ENCODE measurements at regions not wholly inside any gene's neighbourhood (a gene's known extent, or its start where the extent isn't known, plus 50 kb on each side); places are given as distances from the start of the nearest gene placed in this dataset.

DNA sequence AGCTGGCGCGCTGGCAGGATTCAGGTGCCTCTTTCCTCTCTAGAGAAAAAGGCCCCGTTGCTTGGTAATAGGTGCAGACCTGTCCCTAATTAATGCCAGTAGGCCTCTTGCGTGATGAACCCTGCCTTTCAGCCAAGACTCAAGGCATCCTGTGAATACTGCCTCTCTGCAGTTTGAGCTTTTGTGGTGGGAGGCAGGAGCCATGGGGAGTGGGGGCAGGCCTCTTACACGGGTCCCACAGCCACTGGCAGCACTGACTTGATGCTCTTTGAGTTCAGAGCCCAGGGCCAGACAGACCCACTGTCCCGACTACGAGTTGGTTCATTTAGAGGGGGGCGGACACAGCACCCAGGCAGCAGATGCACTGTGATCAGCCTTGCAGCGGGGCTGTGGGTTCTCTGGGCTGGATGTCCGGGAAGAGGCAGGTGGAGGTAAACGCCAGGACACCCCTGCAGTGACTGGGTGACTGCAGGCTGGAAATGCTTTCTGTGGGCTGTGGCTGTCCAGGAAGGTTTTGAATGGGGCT lies 237.0 kb downstream of the SEC14L1 start:
- DNase-seq (ENCODE audit: low read depth in 2 of 2): no peak

DNA sequence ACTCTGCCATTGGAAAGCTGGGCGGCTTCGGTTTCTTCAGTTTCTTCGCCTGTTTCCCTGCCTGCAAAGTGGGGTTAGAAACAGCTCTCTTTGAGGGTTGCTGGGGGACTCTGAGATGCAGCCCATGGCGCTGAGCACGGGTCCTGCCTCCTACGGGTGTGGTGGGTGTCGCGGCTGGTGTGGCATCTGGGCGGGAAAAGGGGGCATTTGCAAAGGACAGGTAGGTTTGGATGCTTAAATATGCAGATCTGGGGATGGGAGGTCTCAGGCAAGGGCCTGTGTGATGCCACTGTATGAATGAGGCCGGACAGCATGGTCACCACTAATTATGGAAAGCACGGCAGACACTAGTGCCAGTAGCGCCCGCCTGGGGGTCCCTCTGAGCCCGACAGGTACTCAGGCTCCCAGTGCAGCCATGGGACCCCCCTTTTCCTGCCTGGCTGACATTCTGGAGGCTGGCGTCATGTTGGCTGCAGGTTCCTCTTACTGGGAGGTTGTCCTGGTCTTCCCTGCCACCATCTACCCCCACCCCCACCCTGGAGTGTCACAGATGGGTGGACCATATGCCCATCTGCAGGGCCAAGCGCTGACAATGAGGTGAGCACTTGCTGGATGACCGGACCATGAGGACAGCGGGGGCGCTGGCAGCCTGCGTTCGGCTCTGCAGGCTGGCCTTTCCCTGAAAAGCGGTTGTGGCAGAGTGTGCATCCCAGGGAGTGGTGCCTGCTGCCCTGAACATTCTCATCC lies 237.7 kb downstream of the SEC14L1 start:
- DNase-seq (ENCODE audit: low read depth in 2 of 2): no peak

DNA sequence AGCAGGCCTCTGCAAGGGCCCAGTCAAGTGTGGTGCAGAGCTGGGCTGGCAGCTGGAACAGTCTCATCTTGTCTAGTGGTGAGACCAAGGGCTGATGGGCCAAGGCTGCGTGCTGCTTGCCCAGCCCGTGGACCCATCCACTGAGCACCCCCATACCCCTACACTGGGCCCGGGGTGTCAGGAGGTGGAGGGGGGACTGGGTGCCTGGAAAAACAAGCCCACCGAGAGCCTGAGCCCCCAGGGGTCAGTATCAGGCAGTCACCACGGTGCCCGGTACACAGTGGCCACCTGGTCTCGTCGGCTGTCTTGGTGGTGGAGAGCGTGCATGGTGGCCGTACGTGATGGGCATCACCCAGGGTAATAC lies 238.3 kb downstream of the SEC14L1 start:
- DNase-seq (ENCODE audit: low read depth in 2 of 2): no peak

DNA sequence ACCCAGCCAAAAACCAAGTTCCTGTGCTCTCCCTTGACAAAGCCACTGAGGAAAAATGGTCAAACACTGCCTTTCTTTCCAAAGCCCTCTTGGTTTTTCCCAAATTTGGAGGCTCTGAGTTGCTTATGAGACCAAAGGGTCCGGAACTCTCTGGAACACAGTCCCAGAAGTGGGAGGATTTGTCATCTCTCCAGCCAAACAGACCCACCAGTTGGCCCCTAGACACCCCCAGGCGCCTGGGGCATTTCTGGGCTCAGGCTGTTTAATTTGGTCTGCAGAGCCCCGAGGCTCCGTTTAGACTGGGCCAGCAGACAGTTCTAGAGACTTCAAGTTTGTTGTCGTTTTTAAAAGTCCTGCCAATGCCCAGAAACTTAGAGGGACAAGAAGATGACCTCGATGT lies 239.1 kb downstream of the SEC14L1 start:
- no peak for DNase-seq (ENCODE audit: low read depth in 2 of 2)

DNA sequence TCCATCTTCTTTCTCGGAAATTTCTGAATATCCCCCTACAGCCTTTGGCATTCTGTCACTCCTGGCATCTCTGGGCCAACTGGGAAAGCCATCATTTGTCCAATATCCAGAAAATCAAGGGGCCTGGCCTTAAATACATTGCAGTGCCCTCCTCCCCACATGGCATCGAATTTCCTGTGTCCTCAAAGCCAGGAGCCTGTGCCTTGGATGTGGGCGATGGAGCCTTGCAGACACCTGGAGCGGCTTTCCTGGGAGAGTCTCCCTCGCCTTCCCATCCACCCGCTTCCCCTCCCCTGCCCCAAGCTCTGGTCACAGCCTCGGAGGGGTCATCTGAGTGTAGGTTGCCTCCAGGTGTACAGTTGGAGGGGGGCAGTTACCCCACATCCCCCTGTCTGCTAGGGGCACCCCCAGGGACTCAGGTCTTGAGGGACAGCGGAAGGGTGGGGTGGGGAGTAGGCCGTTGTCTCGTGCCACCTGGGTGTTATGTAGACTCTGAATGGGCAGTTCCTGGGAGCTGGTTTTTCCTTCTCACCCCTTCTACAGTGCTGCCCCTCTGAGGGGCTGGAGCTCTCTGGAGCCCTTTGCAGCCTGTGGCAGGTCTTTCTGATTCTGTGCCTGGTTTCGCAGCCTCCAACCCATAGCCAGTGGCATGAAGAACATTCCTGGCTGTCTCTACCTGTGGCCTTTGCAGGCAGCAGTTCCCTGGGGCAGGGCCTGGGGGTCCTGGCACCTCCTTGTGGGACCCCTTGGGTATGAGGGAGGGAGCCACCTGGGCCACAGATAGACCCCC lies 239.8 kb downstream of the SEC14L1 start:
- DNase-seq (ENCODE audit: low read depth in 2 of 2): no peak

DNA sequence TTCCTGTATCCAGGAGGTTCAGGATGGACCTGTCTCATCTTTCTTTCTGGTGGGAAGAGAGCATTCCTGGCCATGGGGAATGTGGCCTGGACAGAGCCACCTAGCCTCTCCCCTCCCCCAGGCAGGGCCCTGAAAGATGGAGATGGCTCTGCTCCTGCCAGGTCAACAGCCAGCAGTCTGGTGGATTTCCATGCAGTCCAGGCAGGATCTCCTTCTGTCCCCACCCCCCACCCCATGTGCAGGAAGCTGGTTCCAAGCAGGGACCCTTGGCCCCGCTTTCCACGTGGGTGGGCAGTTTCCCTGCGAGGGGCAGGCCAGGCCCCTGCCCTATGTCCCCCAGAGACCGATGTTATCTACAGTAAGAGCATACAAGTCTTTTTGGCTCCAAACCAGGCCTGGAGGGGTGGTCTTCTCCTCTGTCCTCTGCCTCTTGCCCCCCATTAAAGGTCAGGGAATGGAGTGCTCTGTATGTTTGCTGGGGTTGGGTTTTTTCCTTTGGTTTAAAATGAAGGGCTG lies 240.5 kb downstream of the SEC14L1 start:
- DNase-seq (ENCODE audit: low read depth in 2 of 2): no peak

DNA sequence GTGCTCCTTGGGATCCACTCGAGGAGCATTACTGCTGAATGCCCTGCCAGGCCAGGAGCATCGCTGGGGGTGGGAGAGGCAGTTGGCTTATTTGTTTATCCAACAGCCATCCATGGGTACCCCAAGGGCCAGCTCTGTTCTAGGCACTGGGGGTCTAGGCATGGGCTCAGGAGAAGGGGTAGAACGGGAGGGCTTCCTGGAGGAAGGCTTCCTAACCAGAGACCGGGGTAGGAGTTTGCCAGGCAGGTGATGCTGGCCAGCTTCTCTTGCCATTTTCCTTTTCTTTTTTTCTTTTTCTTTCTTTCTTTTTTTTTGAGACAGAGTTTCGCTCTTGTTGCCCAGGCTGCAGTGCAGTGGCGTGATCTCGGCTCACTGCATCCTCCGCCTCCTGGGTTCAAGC lies 241.0 kb downstream of the SEC14L1 start:
- DNase-seq (ENCODE audit: low read depth in 2 of 2): no peak

DNA sequence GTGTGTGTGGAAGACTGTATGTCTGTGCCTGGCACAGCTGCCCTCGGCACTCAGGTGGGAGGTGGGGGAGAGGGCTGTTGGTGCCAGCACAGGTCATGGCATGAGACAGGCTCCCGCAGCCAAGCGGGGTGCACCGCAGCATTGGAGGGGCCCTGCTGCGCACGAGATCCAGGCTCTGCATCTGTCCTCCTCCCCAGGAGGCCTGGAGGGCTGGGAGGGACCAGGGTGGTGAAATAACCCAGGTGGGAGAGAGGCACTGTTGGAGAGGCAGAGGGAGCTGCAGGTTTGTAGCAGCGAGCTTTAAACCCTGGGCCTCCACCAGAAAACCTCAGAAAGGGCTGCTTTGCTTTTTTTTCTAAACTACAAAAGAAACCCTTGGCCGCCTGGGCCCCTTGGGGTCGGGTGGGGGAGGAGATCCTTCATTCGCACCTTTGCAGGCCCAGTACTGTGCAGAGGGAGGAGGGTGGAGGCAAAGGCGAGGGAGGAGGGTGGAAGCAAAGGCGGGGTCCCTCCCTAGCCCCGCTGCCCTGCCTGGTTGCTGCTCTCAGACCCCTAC lies 241.7 kb downstream of the SEC14L1 start:
- DNase-seq (ENCODE audit: low read depth in 2 of 2): no peak

DNA sequence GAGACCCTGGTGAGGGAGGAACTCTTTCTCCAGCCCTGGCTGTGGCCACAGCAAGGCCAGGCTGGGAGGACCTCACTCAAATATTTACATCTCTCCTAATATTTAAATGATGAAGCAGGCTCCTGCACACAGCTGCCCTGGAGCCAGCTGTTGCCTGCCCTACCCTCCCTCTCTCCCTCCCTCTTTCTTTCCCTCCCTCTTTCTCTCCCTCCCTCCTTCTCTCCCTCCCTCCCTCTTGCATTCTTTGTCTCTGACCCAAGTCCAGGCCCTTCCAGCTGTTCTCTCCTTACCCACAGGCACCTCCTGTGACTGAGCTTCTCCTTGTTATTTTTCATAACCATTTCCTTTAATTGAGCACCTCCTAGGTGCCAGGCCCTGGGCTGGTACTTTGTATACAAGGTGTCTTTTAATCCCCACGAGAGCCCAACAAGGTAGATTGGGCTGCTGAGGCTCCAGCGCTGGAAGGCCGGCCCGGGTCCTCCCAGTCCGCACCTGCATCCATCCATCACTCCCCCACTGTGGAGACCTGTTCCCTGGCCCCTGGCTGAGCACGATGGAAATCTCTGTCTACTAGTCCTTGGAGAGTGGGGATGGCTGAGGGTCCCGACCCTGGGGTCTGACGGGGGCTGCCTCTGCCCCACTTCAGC lies 242.3 kb downstream of the SEC14L1 start:
- no peak for DNase-seq (ENCODE audit: low read depth in 2 of 2)

DNA sequence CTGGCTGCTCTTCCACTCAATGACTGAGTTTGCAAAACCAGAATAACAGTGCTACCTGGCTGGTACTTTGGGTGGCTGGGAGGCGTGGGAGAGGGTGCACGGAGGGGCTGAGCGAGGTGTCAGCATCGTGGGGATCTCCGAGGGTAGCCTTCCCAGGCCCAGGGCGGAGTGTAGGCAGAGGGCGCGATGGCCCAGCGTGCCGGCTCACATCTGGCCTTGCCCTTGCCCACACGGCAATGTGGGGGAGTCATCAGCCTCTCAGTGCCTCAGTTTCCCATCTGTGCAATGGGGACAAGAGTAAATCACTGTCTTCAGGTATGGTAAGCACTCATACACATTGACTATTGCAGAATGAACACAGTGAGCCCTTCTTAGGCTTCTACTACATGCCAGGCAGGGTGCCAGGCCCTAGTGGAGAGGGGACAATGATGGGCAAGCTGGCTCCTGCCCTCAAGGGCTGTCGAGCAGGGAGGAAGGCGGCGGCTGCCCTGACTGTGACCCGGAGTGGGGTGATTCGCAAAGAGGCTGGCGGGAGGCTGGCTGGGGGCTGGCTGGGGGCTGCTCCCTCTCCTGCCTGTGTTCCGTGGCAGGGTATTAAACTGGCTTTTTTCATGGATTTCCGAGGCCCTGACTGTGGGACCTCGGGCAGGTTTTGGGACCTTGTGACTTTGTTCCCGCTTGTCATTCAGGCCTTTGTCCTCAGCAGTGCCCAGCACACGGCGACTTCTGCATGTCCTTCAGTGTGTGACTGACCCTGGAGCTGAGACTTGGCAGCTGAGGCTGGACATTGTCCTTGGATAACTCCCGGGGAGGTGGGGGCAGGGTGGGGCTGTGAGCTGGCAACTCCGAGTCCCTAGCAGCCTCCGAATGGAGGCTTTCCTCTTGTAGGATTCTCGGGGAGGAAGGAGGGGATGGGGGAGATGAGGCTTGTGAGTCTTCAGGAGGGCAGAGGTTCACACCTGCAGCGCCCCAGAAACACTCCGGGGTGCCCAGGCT lies 243.1 kb downstream of the SEC14L1 start:
- no peak for DNase-seq (ENCODE audit: low read depth in 2 of 2)

DNA sequence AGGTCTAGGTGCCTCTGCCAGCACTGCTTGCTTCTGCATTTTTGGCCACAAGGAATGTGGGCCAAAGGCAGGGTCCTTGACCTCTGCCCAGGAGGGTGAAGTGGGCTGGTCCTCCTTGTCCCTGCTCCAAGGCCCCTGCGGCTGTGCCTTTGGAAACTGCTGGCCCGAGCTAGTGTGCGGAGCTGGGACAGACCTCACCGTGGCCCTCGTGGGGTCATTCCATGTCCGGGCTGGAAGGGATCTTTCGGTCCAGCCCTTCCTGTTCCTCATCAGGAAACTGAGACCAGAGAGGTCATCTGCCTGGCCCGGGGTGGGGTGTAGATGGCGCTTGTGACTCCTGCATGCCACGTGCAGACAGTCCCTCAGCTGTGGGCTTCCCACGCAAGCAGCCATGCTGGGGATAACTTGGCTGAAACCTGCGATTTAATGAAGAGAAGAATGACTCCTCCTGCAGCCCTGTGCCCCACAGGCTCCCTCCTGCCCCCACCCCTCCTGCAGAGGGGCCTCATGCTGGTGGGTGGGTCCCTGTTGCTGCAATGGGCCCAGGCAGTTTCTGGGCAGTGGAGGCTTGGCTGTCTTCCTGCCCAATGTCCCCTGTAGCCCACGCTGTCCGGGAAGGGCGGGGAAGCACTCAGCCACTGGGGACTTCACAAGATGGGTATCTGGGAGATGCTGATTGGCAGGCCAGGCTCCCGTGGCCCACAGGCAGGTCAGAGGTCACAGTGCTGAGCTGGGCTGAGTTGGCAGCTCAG lies 245.2 kb downstream of the SEC14L1 start:
- DNase-seq (ENCODE audit: low read depth in 2 of 2): no peak

DNA sequence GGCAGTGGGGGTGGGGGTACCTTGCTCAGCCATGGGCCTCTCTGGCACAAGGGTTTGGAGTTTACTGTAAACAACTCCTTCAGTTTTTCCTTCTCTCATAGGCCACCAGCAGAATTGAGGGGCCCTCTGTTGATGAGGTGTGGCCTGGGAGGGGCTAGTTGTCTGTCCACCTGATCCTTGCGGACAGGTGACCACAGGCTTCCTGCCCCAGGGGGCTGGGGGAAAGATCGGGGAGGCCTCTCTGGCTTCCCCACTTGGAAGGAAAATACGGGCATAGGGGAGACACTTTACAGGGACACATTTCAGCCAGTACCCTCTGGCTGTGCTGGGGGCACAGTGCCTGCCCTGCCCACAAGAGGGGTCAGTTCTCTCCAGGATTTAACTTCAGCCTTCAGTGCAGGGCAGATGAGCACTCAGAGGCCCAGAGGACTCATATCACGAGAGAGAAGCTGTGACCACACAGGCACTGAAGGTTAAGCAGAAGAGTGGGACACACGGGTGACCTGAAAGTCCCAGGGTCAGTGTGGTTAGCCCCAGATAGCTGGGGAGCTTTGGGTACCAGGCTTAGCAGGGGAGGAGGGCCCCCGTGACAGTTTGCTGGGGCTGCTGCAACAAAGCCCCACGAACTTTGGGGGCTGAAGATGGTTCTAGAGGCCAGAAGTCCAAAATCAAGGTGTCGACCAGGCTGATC lies 245.9 kb downstream of the SEC14L1 start:
- no peak for DNase-seq (ENCODE audit: low read depth in 2 of 2)

DNA sequence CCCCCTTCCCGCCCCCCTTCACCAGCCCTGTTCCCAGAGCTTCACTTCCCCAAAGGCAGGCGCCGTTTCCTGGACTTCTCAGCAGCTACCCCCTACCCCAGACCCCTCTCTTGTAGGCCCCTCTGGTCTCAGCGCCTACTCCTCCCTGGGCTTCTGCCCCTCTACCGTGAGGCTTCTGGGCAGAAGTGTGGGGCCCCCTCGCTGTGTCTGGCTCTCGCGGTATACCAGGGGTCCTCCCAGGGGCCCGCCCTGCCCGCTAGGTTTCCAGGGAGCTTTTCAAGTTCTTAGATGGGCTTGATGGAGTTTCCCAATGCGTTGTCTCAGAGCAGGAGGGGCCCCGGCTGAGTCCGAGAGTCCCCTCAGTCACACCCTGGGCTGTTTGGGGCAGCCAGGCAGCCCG lies 247.1 kb downstream of the SEC14L1 start:
- no peak for DNase-seq (ENCODE audit: low read depth in 2 of 2)

DNA sequence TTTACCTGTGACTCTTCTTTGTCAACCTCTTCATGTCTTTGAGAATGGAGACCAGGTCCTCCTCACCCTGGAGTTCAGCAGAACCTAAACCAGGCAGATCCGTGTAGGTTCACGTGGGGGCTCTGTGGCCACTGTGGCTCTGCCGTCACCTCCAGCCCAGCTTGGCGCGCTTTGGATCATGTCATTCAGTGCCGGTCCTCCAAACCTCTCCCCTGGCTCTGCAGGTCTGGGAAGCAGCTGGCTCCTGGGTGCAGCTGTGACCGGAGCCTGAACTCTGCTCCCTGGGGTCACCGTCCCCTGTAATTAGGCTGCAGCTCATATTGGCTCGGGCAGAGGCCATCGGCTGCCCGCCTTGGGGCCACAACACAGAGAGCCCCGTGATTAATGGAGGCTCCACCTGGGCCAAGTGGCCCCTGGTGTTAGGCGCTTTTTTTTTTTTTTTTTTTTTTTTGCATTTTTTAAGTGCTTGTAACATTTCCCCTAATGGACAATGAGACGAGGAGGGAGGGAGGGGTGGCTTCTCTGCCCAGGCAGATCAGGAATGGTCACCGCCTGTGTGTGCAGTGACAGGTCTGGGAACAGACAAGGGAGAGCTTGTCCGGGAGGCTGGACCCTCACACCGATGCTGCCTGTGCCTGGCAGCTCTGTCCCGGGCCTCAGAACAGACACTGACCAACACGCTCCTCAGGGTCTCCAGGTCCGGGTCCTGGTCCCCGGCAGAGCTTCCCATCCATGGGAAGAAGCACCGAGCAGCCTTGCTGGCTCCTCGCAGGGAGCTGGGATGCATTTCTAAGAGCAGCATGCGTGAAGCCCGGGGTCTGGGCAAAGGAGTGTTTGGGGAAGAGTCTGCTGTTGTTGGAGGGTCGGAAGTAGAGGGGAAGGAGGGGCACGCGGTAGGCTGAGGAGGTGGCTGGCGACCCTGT lies 247.9 kb downstream of the SEC14L1 start:
- no peak for DNase-seq (ENCODE audit: low read depth in 2 of 2)

DNA sequence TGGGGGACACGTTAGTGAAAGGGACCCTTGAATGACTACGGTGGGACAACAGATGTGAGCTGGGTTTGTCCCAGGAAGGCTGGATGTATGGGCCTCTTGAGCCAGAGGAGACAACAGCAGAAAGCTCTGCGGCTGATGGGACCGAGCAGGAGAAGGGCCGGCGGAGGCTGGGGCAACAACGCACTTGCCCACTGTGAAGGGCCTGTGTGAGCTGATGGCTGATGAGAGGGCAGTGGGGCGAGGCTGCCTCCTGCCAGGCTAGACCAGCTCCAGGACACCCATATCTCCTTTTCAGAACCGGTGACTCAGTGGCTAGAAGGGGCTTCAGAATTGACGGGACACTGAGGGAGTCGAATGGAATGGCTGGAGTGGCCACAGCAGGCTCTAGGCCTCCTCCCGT lies 250.1 kb downstream of the SEC14L1 start:
- DNase-seq (ENCODE audit: low read depth in 2 of 2): no peak

DNA sequence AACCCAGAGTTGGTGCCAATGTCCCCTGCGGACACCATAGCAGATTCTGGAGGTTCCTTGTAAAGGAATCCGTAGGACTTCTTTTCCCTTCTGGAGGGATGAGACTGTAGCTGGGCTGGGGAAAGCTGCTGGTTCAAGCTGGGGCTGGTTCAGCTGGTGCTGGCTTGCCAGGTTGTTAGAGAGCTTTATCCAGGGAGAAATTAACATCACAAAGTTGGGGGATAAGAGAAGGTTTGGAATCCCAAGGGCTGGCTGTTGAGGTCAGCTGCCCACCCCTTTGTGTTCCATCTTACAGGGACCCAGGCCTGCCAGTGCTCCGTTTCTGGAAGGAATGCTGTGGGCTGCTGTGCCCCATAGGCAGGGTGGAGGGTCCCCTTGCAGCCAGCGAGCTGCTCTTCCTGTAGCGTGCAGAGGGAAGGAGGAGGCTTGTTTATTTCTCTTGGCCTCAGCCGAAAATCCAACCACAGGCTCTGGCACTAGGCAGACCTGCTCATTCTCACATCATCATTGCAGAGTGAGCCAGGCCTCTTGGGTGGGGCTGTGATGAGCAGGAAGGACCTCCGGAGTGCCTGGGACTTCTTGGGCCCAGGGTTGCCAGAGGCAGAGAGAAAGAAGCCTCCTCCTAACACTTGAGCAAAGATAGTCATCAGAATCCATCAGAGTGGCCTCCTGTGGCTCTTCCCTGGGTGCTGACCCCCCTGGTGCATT lies 251.1 kb downstream of the SEC14L1 start:
- DNase-seq (ENCODE audit: low read depth in 2 of 2): no peak

DNA sequence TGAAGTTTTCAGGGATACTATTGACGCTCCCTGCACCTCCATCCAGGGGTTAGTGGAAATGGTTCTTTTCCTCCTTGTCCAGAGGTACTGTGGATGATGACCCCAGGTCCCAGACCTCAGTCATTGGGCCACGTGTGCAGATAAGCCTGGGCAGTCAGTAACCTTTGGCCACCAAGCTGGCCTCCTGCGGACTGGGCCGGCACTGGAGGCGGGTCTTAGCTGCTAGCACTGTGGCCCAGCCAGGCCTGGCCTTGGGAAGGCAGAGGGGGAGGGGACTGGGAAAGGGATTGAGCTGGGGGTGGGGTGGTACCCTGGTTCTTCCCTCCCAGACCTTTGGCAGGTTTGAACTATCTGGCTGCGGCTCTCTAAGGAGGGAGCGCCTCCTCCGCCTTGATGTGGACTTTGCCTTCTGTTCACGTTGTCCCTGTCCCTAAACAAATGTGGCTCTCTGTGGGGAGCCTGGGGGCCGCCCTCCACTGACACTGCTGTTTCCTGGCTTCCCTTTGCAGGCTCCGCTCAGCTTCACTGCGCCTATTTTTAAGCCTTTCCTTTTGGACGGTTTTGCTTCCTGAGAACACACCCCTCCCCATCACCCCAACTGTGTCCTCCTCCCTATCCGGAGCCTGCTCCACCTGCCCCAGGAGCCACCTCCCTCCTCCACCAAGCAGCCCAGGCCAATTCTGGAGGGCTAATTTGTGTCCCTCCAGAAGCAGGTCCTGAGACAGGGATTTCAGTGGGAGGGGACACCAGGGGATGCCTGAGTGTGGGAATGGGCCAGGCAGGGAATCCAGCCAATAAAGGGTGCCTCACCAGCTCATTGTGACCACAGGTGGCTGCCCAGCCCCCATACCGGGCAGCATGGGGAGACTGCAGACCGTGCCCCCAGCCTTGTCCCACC lies 251.9 kb downstream of the SEC14L1 start:
- no peak for DNase-seq (ENCODE audit: low read depth in 2 of 2)
